Right renal pelvis (tissue), 4 donors: ENCODE measurements at regions not wholly inside any gene's neighbourhood (a gene's known extent, or its start where the extent isn't known, plus 50 kb on each side); places are given as distances from the start of the nearest gene placed in this dataset.
"Not testable (repeated sequence)": the region's sequence is repeated elsewhere in the genome, so short reads cannot be mapped to it uniquely, and the experiment has no call there.

Experiments
- DNase-seq, 4 donors: peaks; one replicate each; pipeline ENCODE4 v3.0.0-alpha.2; 2013; ENCODE audit warnings: low read depth in 4 of 4, low spot score in 3 of 4, missing footprints in 1 of 4

DNA sequence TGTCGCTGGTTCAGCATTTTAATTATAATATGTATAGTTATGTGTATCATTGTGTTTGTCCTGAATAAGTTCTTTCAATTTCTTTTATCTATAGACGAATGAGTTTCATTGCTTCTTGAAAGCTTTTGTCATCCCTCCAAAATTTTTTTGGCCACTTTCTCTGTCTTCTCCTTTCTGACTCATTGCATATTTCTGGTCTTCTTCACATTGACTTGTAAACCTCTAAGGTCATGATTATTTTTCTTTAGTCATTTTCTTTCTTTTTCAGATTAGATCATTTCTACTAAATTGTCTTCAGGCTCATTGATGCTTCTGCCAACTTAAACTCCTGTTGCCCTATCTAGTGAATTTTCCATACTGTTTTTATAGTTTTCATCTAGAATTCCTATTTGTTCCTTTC is 555.1 kb downstream of the RPIA start:
- not testable (repeated sequence) for DNase-seq

DNA sequence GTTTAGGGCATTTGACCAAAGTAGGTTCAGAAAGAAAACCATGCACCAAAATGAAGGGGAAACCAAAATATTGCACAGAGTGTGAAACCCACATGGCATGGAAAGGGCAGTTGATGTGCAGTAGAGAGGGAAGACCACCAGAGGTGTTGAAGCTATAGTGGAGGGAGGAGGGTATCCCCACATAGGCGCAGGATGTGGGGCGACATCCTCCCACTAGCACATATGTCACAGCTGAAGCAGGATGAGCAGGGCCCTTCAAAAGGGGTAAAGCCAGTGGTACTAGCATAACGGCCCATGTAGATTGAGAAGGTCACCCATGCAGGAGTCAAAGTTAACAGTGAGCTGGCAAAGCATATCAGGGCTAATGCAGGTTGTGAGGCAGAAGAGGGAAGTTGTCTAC is 563.5 kb downstream of the RPIA start:
- not testable (repeated sequence) for DNase-seq

DNA sequence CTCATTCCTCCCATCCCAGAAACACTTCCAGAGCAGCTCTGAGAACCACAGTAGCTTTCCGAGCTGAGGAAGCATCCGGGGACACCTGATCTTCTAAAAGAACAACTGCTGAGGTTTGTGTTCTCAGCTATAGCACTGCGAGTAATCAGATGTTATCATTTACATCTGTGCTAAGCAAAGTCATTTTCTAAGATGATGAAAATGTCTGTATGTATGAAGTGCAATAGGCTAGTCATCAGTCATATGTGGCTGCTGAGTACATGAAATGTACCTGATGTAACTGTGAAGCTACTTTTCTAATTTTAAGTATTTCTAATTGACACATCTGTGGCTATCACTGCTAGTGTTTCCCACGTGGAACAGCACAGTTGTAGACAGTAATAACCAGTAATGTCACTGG is 582.0 kb downstream of the RPIA start:
- not testable (repeated sequence) for DNase-seq

DNA sequence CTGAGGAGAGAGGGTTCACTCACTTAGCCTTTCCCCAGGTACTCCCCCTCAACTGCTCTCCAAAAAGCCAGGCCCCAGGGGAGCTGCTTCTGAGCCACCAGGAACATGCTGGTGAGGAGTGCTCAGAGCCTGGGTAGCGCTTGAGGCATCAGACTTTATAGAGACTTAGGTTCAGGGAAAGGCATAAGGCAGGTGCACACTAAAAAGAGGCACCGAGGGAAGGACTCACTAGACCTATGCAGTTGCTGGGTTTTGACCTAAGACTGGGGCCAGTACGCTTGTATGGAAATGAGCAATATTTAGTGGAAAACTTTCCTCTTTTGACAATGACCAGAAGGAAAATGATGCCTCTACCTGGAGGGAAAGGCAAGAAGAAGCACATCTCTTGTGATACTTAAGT is 589.1 kb downstream of the RPIA start:
- not testable (repeated sequence) for DNase-seq

DNA sequence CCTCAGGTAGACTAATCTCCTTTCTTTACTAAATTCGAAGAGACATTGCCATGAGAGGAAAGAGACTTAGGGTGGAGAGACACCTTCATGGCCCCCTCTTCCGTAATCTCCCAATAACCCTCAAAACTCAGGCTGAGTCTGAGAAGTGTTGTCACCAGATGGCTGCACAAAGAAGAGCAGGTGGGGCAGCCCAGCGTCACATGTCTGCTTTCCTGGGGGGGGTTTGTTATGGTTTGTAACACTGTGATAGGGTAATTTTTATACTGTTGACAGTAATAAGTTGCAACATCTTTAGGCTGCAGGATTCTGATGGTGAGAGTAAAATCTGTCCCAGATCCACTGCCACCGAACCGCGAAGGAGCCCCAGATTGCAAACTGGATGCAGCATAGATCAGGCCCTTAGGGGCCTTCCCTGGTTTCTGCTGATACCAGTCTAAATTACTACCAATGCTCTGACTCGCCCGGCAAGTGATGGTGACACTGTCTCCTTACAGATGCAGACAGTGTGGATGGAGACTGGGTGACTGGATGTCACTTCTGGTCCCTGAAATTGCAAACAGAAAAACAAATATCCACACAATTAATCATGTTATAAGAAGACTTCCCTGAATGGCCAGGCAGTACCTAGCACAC is 595.1 kb downstream of the RPIA start:
- not testable (repeated sequence) for DNase-seq

DNA sequence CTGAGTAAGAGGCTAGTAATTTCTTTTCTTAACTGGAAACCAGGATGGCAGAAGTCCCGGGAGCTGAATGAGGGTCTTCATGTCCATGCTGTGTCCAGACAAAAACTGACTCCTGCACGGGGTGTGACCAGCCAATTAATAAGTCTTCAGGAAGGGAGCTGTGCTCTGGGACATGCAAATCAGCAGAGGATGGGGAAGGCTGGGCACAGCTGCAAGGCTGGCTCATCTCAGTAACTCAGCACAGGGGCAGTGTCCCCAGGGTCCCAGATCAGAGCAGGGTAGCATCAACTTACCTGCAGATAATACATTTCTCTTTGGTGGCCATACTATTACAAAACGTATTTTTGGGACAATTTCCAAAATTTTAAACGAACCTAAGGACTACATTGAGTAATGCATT is 595.6 kb downstream of the RPIA start:
- DNase-seq: not testable (repeated sequence)

DNA sequence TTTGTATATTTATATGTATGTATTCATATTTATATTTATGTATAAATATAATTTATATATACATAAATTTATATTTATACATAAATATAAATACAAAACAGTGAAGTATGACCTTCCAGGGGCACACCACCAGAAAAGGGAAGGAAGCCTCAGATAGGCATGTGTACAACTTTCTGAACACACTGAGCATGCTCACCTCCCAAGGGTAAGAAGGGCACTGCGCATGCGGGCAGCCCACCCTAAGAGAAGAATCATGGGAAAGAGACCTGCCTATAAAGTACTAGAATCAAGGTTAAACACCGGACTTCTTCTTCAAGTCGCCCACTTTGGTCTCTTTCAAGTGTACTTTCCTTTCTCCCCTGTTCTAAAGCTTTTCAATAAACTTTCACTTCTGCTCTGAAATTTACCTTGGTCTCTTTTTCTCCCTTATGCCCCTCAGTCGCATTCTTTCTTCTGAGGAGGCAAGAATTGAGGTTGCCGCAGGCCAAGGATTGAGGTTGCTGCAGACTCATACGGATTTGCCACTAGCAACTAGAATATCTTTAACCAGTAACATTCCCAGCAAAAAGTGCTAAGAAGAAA is 600.3 kb downstream of the RPIA start:
- not testable (repeated sequence) for DNase-seq

DNA sequence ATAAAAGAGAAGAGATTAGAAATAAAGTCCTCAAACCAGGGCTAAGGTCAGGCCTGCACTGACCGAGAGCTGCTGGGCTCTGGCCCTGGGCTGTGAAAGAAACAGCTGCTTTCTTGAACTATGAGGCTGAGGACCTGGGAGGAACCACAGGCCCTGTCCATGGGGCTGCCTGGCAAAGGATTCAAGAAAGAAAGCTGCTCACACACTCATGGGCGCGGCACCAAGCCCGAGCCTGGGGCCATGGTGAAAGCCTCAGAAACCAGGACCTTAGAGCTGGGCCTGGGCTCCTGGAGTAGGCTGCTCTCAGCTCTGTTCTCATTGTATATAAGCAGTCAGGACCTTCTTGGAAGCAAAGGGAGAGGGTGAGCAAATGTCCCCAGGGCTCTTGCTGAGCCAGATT is 601.9 kb downstream of the RPIA start:
- not testable (repeated sequence) for DNase-seq

DNA sequence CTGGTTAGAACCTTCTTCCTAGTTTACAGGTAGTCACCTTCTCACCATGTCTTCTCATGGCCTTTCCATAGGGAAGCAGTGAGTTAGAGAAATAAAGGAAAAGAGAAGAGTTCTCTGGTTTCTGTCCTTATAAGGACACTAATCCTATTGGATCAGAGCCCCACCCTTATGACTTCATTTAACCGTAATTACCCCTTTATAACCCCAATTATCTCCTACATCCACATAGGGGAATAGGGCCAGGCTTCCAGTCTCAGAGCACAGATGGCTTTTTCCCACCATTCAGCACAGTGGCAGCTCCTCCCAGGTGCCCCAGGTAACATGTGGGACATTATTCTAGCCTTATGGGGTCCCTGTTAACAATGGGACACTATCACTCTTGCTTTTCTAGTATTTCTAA is 602.9 kb downstream of the RPIA start:
- not testable (repeated sequence) for DNase-seq

DNA sequence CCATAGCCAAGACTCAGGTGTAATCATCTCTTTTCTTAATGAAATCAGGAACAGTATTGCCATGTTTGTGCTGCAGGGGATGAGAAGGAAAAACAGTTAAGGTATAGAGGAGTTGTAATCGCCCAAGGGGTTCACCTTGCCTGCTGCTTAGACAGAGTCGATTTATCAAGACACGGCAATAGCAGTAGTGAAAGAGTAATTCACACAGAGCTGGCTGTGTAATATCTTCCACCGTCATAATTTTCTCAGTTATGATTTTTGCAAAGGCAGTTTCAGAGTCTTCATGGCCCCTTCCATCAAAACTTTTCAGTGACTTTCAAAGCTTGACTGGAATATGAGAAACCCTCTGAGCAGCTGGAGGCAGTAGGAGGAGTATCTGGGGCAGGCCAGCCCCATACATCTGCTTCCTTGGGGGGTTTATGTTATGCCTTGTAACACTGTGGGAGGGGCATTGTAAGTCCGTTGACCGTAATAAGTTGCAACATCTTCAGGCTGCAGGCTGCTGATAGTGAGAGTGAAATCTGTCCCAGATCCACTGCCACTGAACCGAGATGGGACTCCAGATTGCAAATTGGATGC is 605.4 kb downstream of the RPIA start:
- not testable (repeated sequence) for DNase-seq

DNA sequence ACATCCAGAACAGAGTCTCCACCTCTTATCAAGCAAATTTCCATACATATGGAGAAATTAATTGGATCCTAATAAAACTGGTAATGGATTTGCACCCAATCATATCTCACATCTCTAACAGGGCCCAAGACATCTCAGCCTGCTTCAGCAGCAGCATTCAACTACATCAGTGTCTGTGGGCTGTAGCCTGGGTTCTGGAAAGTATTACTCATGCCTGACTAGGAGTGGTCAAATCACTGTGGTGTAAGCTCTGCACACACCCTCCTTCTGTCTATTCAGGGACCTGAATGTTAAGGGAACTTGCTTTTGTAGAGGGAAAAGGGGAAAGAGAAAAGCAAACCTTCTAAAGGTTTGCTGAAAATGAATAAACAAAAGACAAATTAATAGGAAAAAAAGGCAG is 607.7 kb downstream of the RPIA start:
- DNase-seq: not testable (repeated sequence)

DNA sequence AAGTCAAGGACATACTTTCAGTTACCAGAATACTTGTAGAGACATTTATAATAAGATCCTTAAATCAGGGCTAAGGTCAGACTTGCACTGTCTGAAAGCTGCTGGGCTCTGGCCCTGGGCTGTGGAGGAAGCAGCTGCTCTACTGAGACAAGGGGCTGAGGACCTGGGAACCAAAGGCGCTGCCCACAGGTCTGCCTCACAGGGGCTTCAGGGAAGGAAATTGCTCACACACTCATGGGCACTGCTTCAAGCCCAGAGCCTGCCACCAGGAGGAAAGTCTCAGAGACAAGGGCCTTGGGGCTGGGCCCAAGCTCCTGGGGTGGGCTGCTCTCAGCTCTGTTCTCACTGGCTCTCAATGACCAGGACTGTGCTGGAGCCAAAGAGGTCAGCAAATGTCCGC is 614.1 kb downstream of the RPIA start:
- DNase-seq: not testable (repeated sequence)

DNA sequence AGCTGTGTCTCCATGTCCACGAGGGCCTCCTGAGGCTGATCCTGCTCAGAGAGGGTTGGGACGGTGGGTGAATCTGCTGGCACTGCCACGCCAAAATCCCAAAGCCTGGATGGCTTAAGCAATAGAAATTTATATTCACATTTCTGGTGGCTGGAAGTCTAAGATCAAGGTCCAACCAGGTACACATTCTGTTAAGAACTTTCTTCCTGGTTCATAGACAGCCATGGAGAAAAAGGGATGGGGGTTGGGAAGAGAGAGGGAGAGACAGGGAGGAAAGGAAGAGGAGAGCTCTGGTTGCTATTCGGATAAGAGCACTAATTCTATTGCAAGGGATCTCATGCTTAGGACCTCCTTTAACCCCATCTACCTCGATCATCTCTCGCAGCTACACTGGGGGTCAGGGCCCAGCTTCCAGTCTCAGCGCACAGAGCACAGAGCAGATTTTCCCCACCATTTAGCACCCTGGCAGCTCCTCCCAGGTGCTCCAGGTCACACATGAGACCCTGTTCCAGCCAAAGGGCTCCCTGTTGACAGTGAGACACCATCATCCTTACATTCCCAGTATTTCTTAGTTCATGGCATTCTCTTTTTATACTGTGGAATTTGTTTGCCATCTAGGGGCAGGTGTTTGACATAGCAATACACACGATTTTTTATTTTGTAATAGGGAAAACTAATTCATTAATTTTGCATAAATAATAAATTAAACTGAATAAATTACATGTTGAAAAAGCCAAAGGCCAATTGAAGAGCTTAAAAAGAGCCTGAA is 615.6 kb downstream of the RPIA start:
- not testable (repeated sequence) for DNase-seq

DNA sequence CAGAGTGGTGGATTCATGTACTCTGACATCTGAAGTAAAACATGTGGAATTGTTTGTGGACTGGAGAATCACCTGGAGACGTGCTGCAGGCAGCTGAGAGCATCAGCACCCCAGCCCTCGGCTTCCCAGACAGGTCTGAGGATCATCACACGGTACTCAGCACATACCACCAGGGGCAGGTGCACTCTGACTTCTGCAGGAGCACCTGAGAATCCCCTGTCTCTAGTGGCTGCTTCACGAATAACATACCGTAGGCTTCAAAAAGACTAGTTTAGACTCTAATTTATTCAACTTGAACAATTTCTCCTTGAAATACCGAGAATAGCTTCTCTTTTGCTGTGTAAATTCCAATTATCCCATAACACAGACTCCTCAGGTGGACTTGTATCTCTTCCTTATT is 627.5 kb downstream of the RPIA start:
- DNase-seq: not testable (repeated sequence)

DNA sequence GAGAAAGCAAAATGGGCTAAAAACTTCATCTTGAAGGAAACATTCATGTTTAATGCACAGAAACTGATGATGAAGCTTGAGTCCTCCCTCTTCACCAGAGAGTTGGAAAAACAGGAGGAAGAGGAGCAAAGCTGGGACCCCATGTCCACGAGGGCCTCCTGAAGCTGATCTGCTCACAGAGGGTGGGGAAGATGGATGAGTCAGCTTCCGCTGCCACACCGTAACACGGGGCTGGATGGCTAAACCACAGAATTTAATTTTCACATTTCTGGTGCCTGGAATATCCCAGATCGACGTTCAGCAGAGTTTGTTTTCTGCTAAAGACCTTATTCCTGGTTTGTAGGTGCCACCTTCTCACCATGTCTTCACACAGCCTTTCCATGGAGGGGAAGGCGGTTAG is 634.4 kb downstream of the RPIA start:
- not testable (repeated sequence) for DNase-seq

DNA sequence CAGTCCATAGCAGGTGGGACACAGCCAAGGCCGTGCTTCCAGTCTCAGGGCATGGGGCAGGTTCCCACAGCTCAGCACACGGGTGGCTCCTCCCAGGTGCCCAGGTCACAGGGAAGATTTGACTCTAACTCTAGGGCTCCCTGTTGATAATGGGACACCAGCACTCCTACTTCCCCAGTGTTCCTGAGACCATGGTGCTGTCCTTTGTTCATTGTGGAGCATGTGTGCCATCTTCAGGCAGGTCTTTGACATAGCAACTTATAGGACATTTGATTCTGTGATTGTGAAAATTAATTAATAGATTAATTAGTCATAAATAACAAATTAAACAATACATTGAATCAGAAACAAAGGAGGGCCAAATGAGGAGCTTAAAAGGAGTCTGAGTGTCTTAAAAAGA is 635.0 kb downstream of the RPIA start:
- not testable (repeated sequence) for DNase-seq

DNA sequence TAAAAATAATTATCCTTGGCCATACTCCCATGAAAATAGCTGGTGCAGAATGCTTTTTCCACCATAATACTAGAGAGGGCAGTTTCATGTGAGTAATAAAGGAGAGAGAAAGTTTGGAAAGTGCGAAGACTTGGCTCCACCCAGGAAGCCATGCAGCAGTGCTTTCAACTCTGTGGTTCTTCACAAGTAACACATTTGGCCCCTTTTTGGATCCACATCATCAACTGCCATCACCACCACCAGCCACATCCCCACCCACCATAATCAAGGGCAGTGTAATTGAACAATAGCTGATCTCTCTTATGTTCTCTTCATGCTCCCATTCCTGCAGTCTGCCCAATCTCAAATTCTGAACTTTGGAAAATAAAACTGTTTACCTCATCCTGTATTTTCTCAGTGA is 637.3 kb downstream of the RPIA start:
- DNase-seq: not testable (repeated sequence)
